Uterus (tissue), 3 donors: ENCODE measurements at regions not wholly inside any gene's neighbourhood (a gene's known extent, or its start where the extent isn't known, plus 50 kb on each side); places are given as distances from the start of the nearest gene placed in this dataset.

ENCODE experiments used
- DNase-seq, 2 donors: peaks; one replicate each; pipeline ENCODE4 v3.0.0-alpha.2; 2019 to 2020
- H3K27ac ChIP-seq, 2 donors: fragments of 200-600 bp; sonication (generic); 1 replicate in 1 of 2; 2 replicates in 1 of 2; pipeline ENCODE4 v1.5.1; 2016 to 2018
- H3K27me3 ChIP-seq, 2 donors: fragments of 200-600 bp; sonication (generic); one replicate each; pipeline ENCODE4 v1.5.1; 2018 to 2019; ENCODE audit warnings: control low read depth in 1 of 2
- H3K36me3 ChIP-seq, 2 donors: fragments of 200-600 bp; sonication (generic); one replicate each; pipeline ENCODE4 v1.5.1; 2019; ENCODE audit warnings: control low read depth in 1 of 2
- H3K4me1 ChIP-seq, 2 donors: fragments of 200-600 bp; sonication (generic); one replicate each; pipeline ENCODE4 v1.5.1; 2018 to 2019; ENCODE audit warnings: control low read depth in 1 of 2
- H3K4me3 ChIP-seq, 2 donors: fragments of 200-600 bp; sonication (generic); 1 replicate in 1 of 2; 2 replicates in 1 of 2; pipeline ENCODE4 v1.5.1; 2018 to 2019; ENCODE audit warnings: mild to moderate bottlenecking in 1 of 2
- H3K9me3 ChIP-seq, 2 donors: fragments of 200-600 bp; sonication (generic); one replicate each; pipeline ENCODE4 v1.5.1; 2019; ENCODE audit warnings: control low read depth in 1 of 2
- CTCF ChIP-seq, 4 experiments: fragments of 200-600 bp in 2 of 4; fragments of 450-650 bp in 2 of 4; sonication (generic) in 2 of 4; IDR thresholded peaks; one replicate each; pipeline ENCODE4 v1.5.1; 2016 to 2019; ENCODE audit warnings: antibody characterized with exemption in 4 of 4, mild to moderate bottlenecking in 2 of 4, moderate library complexity in 1 of 4
- POLR2A ChIP-seq, 2 donors: fragments of 450-650 bp; IDR thresholded peaks; one replicate each; pipeline ENCODE4 v1.6.1; 2016; ENCODE audit warnings: antibody characterized with exemption in 2 of 2, mild to moderate bottlenecking in 1 of 2, moderate library complexity in 1 of 2
- intact Hi-C: fragments of 100-400 bp; cut with DNase I; formaldehyde crosslinking; loops from one replicate; pipeline ENCODE4 v1.15.1; 2023; ENCODE audit warnings: low total_unique reads
- donor health status: DM: yes; HTN: yes; CAD: no.

- intact Hi-C loops, result no loop called here
- Histone ChIP-seq H3K36me3 (no peaks in the 10 kb centered on the region), H3K4me1 (no peaks in the 10 kb centered on the region), H3K4me3 (no peak overlapping the region), H3K9me3 (no peaks in the 10 kb centered on the region), H3K27me3 (no peaks in the 10 kb centered on the region), H3K27ac (no peak overlapping the region)
- no peak for TF ChIP-seq POLR2A (IDR thresholded peaks at IDR 0.05)
- no peak for TF ChIP-seq CTCF (IDR thresholded peaks at IDR 0.05)
- no peak for DNase-seq
These were observed 244.2 kb downstream of the CBLN4 start for GRCh38 chr20:55761100-55761499.

GRCh38 chr20:55760586-55760985 is 244.7 kb downstream of the CBLN4 start:
- DNase-seq, result peak; percentile 15 to 17
- no peaks in the 10 kb centered on the region for H3K27me3 ChIP-seq
- no peaks in the 10 kb centered on the region for H3K36me3 ChIP-seq
- no peaks in the 10 kb centered on the region for H3K9me3 ChIP-seq
- H3K27ac ChIP-seq, result no peak overlapping the region
- no peaks in the 10 kb centered on the region for H3K4me1 ChIP-seq
- H3K4me3 ChIP-seq, result no peak overlapping the region
- no peak for TF ChIP-seq CTCF (IDR thresholded peaks at IDR 0.05)
- TF ChIP-seq POLR2A (IDR thresholded peaks at IDR 0.05), result no peak
- intact Hi-C loops, result no loop called here

- TF ChIP-seq POLR2A (IDR thresholded peaks at IDR 0.05), result no peak
- no peak for TF ChIP-seq CTCF (IDR thresholded peaks at IDR 0.05)
- intact Hi-C loops, result no loop called here
These were observed 249.5 kb downstream of the CBLN4 start for GRCh38 chr20:55755861-55756260.

GRCh38 chr20:55755411-55755810 is 249.9 kb downstream of the CBLN4 start:
- Histone ChIP-seq H3K4me3 (no peak overlapping the region), H3K9me3 (no peaks in the 10 kb centered on the region), H3K27ac (no peak overlapping the region), H3K4me1 (no peaks in the 10 kb centered on the region), H3K36me3 (no peaks in the 10 kb centered on the region), H3K27me3 (no peaks in the 10 kb centered on the region)
- intact Hi-C loops, result no loop called here
- TF ChIP-seq CTCF (IDR thresholded peaks at IDR 0.05) (no peak), POLR2A (IDR thresholded peaks at IDR 0.05) (no peak)
- DNase-seq, result no peak

More at GRCh38 chr20:55755861-55756260, 249.5 kb downstream of the CBLN4 start:
- Histone ChIP-seq H3K36me3 (no peaks in the 10 kb centered on the region), H3K27ac (no peak overlapping the region), H3K4me3 (no peak overlapping the region), H3K4me1 (no peaks in the 10 kb centered on the region), H3K27me3 (no peaks in the 10 kb centered on the region), H3K9me3 (no peaks in the 10 kb centered on the region)
- DNase-seq, result no peak

GRCh38 chr20:55746723-55747122 is 258.6 kb downstream of the CBLN4 start:
- intact Hi-C loops, result no loop called here
- TF ChIP-seq CTCF (IDR thresholded peaks at IDR 0.05) (no peak), POLR2A (IDR thresholded peaks at IDR 0.05) (no peak)
- no peak for DNase-seq
- Histone ChIP-seq H3K36me3 (no peaks in the 10 kb centered on the region), H3K4me3 (no peak overlapping the region), H3K27me3 (no peaks in the 10 kb centered on the region), H3K9me3 (no peaks in the 10 kb centered on the region), H3K4me1 (no peaks in the 10 kb centered on the region), H3K27ac (no peak overlapping the region)
